BE2C (cell line): ENCODE measurements at regions not wholly inside any gene's neighbourhood (a gene's known extent, or its start where the extent isn't known, plus 50 kb on each side); places are given as distances from the start of the nearest gene placed in this dataset.

ENCODE experiments used
- DNase-seq: peaks from one replicate; pipeline ENCODE4 v3.0.0-alpha.2; 2020
- H3K27me3 ChIP-seq: fragments of 250-450 bp; sonication (Bioruptor Pico); 2 replicates; pipeline ENCODE4 v1.5.1; 2020; ENCODE audit warnings: mild to moderate bottlenecking
- H3K36me3 ChIP-seq: fragments of 250-450 bp; sonication (Bioruptor Pico); 2 replicates; pipeline ENCODE4 v1.5.1; 2020; ENCODE audit warnings: mild to moderate bottlenecking
- H3K4me1 ChIP-seq: fragments of 250-450 bp; sonication (Bioruptor Pico); 2 replicates; pipeline ENCODE4 v1.5.1; 2020
- H3K4me3 ChIP-seq: 2 replicates; pipeline ENCODE4 v1.5.1; 2011; ENCODE audit warnings: low read depth, low read length
- H3K9me3 ChIP-seq: fragments of 250-450 bp; sonication (Bioruptor Pico); 2 replicates; pipeline ENCODE4 v1.5.1; 2020
- CTCF ChIP-seq: IDR thresholded peaks from 2 replicates; pipeline ENCODE4 v1.5.1; 2012; ENCODE audit warnings: mild to moderate bottlenecking, low read depth, low read length

- Histone ChIP-seq H3K9me3 (no peaks in the 10 kb centered on the region), H3K27me3 (no peaks in the 10 kb centered on the region), H3K4me3 (no peak overlapping the region), H3K4me1 (no peaks in the 10 kb centered on the region), H3K36me3 (no peaks in the 10 kb centered on the region)
- TF ChIP-seq CTCF = no peak
- DNase-seq = no peak
Measured at GRCh38 chr16:10232757-10233156, 50.5 kb upstream of the GRIN2A start.

- no peaks in the 10 kb centered on the region for H3K36me3 ChIP-seq
- no peak for TF ChIP-seq CTCF
- no peaks in the 10 kb centered on the region for H3K9me3 ChIP-seq
- no peaks in the 10 kb centered on the region for H3K4me1 ChIP-seq
- no peaks in the 10 kb centered on the region for H3K27me3 ChIP-seq
- no peak for DNase-seq
- no peak overlapping the region for H3K4me3 ChIP-seq
Measured at GRCh38 chr16:10239640-10240039, 57.4 kb upstream of the GRIN2A start.

- Histone ChIP-seq H3K36me3 (no peaks in the 10 kb centered on the region), H3K4me3 (no peak overlapping the region), H3K4me1 (no peaks in the 10 kb centered on the region), H3K27me3 (no peaks in the 10 kb centered on the region), H3K9me3 (no peaks in the 10 kb centered on the region)
- no peak for DNase-seq
- no peak for TF ChIP-seq CTCF
Measured at GRCh38 chr16:10240854-10241613, 58.8 kb upstream of the GRIN2A start.

GRCh38 chr16:10242097-10242496, 59.9 kb upstream of the GRIN2A start:
- Histone ChIP-seq H3K4me1 (no peaks in the 10 kb centered on the region), H3K4me3 (no peak overlapping the region), H3K27me3 (no peaks in the 10 kb centered on the region), H3K36me3 (no peaks in the 10 kb centered on the region), H3K9me3 (no peaks in the 10 kb centered on the region)
- no peak for DNase-seq
- TF ChIP-seq CTCF = no peak

- Histone ChIP-seq H3K27me3 (no peaks in the 10 kb centered on the region), H3K36me3 (no peaks in the 10 kb centered on the region), H3K4me3 (no peak overlapping the region), H3K9me3 (no peaks in the 10 kb centered on the region), H3K4me1 (no peaks in the 10 kb centered on the region)
- no peak for TF ChIP-seq CTCF
- DNase-seq = no peak
Measured at GRCh38 chr16:10242916-10243315, 60.7 kb upstream of the GRIN2A start.

- Histone ChIP-seq H3K4me3 (no peak overlapping the region), H3K4me1 (no peaks in the 10 kb centered on the region), H3K36me3 (no peaks in the 10 kb centered on the region), H3K9me3 (no peaks in the 10 kb centered on the region), H3K27me3 (no peaks in the 10 kb centered on the region)
- no peak for TF ChIP-seq CTCF
- DNase-seq = no peak
Measured at GRCh38 chr16:10245002-10245401, 62.8 kb upstream of the GRIN2A start.
